GM23338 (cell line): ENCODE measurements at regions not wholly inside any gene's neighbourhood (a gene's known extent, or its start where the extent isn't known, plus 50 kb on each side); places are given as distances from the start of the nearest gene placed in this dataset.

Experiments used
- CREB1 ChIP-seq: fragments of 250-450 bp; sonication (Bioruptor Pico); IDR thresholded peaks from 2 replicates; pipeline ENCODE4 v1.5.0; 2020; ENCODE audit warnings: low read depth, mild to moderate bottlenecking, moderate library complexity
- CTCF ChIP-seq, 2 experiments: fragments of 200-600 bp in 1 of 2; sonication (generic) in 1 of 2; conservative IDR thresholded peaks; 2 replicates each; pipeline versions ENCODE4 v1.5.1 to v1.6.1; 2016 to 2017; ENCODE audit warnings: antibody characterized with exemption in 2 of 2, low read depth in 2 of 2, mild to moderate bottlenecking in 2 of 2, moderate library complexity in 1 of 2
- EZH2 ChIP-seq: fragments of 200-600 bp; sonication (generic); IDR thresholded peaks from one replicate; pipeline ENCODE4 v1.8.0; 2017; ENCODE audit warnings: antibody characterized with exemption, mild to moderate bottlenecking, low read depth; ENCODE audit not compliant: unreplicated experiment
- EZH2phosphoT487 ChIP-seq: fragments of 200-600 bp; sonication (generic); IDR thresholded peaks from one replicate; pipeline ENCODE4 v1.8.1; 2018; ENCODE audit warnings: antibody characterized with exemption; ENCODE audit not compliant: unreplicated experiment
- JUNB ChIP-seq: IDR thresholded peaks from one replicate; pipeline ENCODE4 v1.6.1; 2016; ENCODE audit warnings: antibody characterized with exemption; ENCODE audit not compliant: unreplicated experiment
- NANOG ChIP-seq: IDR thresholded peaks from 2 replicates; pipeline ENCODE4 v1.6.1; 2016; ENCODE audit warnings: antibody characterized with exemption, borderline replicate concordance
- POLR2AphosphoS5 ChIP-seq: IDR thresholded peaks from 2 replicates; pipeline ENCODE4 v1.6.1; 2016; ENCODE audit warnings: antibody characterized with exemption, low read depth
- REST ChIP-seq: IDR thresholded peaks from one replicate; pipeline ENCODE4 v1.6.1; 2018; ENCODE audit warnings: antibody characterized with exemption; ENCODE audit not compliant: unreplicated experiment
- STAT1 ChIP-seq: IDR thresholded peaks from one replicate; pipeline ENCODE4 v1.6.1; 2016; ENCODE audit warnings: antibody characterized with exemption; ENCODE audit not compliant: unreplicated experiment

GRCh38 chr10:78992333-78992732 is 76.4 kb upstream of the ZMIZ1 start:
- TF ChIP-seq CTCF (conservative IDR thresholded peaks at IDR 0.05; ENCODE audit: low read depth in 2 of 2) (no peak), EZH2 (no peak), POLR2AphosphoS5 (no peak), REST (no peak), EZH2phosphoT487 (no peak), CREB1 (CRISPR knock-in tag) (no peak), JUNB (no peak), STAT1 (no peak), NANOG (no peak)
